IPS-NIHi7 (cell line): ENCODE measurements at regions not wholly inside any gene's neighbourhood (a gene's known extent, or its start where the extent isn't known, plus 50 kb on each side); places are given as distances from the start of the nearest gene placed in this dataset.

ENCODE experiments used
- DNase-seq: peaks from one replicate; pipeline ENCODE4 v3.0.0; 2012; ENCODE audit warnings: mixed read lengths; ENCODE audit errors: extremely low spot score

GRCh38 chr9:126240835-126241234, 85.8 kb upstream of the MVB12B start:
- DNase-seq = no peak

GRCh38 chr9:126248680-126249079, 77.9 kb upstream of the MVB12B start:
- DNase-seq = no peak

DNA sequence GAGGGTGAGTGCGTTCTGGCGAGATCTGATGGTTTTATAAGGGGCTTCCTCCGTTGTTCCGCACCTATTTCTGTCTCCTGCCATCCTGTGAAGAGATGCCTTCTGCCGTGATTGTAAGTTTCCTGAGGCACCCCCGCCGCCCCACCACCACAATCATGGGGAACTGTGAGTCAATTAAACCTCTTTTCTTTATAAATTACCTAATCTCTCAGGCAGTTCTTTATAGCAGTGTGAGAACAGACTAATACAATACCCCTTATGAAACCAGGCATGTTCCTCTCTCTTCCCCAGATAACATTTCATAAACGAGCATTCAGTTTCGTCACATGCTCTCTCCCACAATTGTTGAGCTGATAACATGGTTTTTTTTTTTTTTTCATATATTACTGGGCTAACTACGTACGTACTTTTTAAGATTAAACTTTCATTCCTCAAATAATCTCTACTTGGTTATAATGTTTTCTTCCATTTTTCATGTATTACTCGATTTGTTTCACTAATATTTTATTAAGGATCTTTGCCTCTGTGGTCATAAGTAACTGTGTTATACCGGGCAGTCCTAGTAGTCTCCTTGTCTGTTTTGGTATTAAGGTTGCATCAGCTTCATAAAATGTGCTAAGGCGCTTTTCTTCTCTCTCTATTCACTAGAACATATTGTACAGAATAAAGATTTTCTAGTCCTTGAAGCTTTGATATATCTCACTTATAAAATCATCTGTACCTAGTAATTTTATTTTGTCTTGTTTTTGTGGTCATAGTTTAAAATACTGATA, 64.9 kb upstream of the MVB12B start:
- no peak for DNase-seq

DNA sequence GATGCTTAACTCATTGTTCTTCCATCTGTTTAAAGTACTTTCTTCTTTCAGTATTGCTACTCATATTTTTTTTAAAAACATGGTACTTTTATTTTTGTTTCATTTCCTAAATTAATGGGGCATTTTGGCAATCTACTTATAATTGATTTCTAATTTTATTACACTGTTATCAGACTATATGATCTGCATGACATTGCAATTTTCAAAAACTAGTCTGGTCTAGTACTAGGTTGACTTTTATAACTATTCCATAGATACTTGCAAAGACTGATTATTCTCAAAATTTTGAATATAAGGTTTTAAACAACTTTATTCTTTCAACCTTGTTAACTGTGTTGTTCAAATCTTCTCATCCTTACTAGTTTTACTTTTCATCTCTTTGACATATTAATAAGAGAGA, 63.9 kb upstream of the MVB12B start:
- no peak for DNase-seq

DNA sequence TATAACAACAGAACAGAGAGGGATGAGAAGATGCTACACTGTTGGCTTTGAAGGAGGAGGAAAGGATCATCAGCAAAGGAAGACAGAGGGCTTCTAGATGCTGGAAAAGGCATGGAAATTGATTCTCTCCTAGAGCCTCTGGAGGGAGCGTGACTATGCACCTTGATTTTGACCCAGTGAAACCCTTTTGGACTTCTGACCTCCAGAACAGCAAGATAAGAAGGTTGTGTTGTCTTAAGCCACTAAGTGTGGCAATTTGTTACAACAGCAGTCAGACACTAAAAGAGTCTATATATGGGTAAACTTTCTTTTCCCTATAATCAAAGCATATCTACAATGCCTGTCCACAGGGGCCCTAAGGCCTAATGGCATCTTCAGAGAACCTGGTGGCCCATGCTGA, 56.1 kb upstream of the MVB12B start:
- DNase-seq = no peak

GRCh38 chr9:126275386-126276001, 51.1 kb upstream of the MVB12B start:
- DNase-seq = peak; percentile 45

GRCh38 chr9:126276056-126276728, 50.4 kb upstream of the MVB12B start:
- DNase-seq = no peak
